GM18505 (cell line): ENCODE measurements at regions not wholly inside any gene's neighbourhood (a gene's known extent, or its start where the extent isn't known, plus 50 kb on each side); places are given as distances from the start of the nearest gene placed in this dataset.

ENCODE experiments used
- ATAC-seq: cut with Tn5 transposase; IDR thresholded peaks from one replicate; pipeline ENCODE4 v1.9.1; 2021; ENCODE audit not compliant: unreplicated experiment
- POLR2A ChIP-seq: IDR thresholded peaks from 4 replicates; pipeline ENCODE4 v1.6.1; 2011; ENCODE audit warnings: borderline replicate concordance; ENCODE audit not compliant: insufficient read depth, insufficient read length; ENCODE audit errors: extremely low read depth

DNA sequence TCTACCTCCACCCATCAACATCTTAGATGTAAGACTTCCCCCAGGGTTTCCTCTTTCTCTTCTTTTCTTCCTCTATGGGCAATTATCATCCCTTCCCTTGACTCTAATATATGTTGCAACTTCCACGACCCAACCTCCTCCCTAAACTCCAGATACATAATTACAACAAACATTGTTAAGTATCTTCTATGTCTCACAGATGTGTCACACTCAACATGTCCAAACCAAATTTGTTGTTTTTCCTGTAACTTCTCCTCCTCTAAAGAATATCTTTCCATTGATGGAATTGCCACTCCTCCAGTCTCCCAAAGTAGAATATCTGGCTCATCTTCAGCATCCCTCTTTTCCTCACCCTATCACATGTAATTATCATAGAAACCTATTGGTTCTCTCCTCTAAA is 314.2 kb downstream of the RWDD3 start:
- no peak for ATAC-seq
- no peak for TF ChIP-seq POLR2A

DNA sequence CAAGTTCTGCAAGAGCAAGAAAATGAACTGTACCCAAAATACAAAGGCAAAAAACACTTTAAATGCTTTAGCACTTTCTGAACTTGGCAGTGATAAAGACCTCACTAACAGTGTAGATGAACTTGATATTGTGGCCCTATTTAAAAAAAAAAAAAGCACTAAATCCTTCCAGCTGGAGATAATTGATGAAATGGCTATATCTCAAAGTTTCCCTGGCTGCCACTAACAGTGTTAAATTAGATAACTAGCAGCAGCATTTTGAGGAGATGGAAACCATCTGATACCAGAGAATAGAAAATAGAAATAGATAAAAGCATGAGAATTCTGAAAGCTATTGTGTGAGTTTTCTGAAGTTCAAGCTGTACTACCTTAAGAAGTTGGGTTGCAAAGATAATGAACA is 317.2 kb downstream of the RWDD3 start:
- no peak for ATAC-seq

GRCh38 chr1:95553595-95553994 is 319.6 kb downstream of the RWDD3 start:
- no peak for TF ChIP-seq POLR2A

More for the DNA sequence above, 317.2 kb downstream of the RWDD3 start:
- no peak for TF ChIP-seq POLR2A

DNA sequence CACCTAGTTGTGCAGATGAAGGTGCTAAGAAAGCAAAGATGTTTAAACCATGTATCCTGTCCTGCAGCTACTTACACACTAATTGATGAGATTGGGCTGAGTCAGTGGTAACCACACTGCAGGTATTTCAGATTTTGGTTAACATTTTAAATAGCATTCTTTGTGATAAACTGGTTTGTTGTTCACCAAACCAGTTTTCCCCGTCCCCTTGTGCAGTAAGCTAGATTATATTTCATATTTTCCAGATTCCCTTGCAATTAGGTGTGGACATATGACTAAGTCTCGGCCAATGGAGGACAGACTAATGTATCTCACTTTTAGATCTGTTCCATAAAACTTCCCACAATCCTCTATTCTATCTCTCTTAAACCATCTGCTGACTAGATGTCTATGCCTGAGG is 320.4 kb downstream of the RWDD3 start:
- no peak for ATAC-seq
- no peak for TF ChIP-seq POLR2A

More at GRCh38 chr1:95553595-95553994, 319.6 kb downstream of the RWDD3 start:
- no peak for ATAC-seq

DNA sequence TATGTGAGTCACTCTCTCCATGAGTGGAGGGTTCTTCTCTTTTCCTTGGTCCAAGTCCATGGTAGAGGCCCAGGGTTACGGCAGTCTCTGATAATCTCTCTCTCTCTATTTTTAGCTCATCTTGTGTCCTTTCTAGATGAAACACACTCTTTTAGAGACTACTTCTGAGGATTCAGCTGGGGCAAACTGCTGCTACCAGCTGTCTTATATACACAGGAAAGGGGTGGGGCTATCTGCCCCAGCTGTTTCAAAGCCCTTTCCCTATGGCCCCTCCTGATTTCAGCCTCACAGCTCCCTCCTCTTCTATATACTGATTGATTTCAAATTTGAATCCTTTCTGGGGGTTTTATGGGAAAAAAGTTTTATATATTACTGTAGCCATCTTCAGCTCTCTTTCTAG is 324.8 kb downstream of the RWDD3 start:
- no peak for ATAC-seq
- no peak for TF ChIP-seq POLR2A

GRCh38 chr1:95561346-95561745 is 327.3 kb downstream of the RWDD3 start:
- no peak for TF ChIP-seq POLR2A
- no peak for ATAC-seq

- no peak for ATAC-seq
- TF ChIP-seq POLR2A: no peak
Measured at GRCh38 chr1:95562230-95562629, 328.2 kb downstream of the RWDD3 start.

GRCh38 chr1:95572002-95572401 is 338.0 kb downstream of the RWDD3 start:
- TF ChIP-seq POLR2A: no peak
- ATAC-seq: no peak

GRCh38 chr1:95572962-95573361 is 339.0 kb downstream of the RWDD3 start:
- TF ChIP-seq POLR2A: no peak
- ATAC-seq: no peak

GRCh38 chr1:95575291-95575690 is 341.3 kb downstream of the RWDD3 start:
- no peak for TF ChIP-seq POLR2A
- no peak for ATAC-seq

- no peak for ATAC-seq
- no peak for TF ChIP-seq POLR2A
Measured at GRCh38 chr1:95578462-95578861, 344.5 kb downstream of the RWDD3 start.

GRCh38 chr1:95582191-95582590 is 348.2 kb downstream of the RWDD3 start:
- ATAC-seq: no peak
- TF ChIP-seq POLR2A: no peak

- no peak for TF ChIP-seq POLR2A
- no peak for ATAC-seq
Measured at GRCh38 chr1:95582746-95583145, 348.7 kb downstream of the RWDD3 start.

DNA sequence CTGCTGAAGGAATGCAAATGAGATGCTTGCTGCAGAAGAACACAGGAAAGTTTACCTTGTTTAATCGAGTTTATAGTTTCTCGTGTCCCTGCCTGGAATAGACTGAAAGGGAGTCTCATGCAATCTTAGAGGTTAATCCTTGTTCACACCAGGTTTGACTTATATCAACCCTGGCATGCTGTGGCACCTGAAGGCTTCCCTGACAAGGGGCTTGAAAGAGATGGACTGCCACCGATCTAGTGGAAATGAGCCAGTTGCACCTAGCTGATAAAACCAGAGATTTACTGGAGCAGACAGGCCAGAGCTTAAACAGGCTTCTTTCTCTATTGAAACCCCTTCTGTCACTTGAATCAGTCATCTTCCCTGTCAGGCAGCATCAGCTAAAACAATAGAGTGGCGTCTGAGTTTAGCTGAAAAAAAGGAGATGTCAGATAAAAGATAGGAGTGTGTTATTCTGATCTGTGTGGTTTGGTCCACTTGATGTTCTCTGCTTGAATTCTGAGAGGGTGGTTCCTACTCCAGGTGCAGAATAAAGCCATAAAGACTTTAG is 349.7 kb downstream of the RWDD3 start:
- ATAC-seq: no peak
- TF ChIP-seq POLR2A: no peak

GRCh38 chr1:95584315-95584714 is 350.3 kb downstream of the RWDD3 start:
- ATAC-seq: no peak
- TF ChIP-seq POLR2A: no peak

DNA sequence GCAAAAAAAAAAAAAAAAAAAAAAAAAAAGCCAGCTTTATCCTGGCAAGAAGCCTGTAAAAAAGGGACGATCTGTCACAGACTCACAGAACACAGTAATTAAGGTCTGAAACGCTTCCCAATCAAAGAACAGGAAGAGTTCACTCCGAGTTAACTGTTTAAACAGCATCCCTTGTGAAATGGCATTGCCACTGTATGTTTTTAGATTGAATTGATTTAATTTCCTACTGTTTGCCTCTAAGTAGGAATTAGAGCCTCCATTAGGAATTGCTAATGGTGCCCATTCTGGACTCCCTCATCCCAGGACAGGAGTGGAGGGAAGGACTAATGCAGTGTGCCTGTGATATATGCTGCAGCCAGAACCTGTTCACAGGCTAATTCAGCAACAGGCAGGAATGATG is 370.8 kb downstream of the RWDD3 start:
- no peak for ATAC-seq
- TF ChIP-seq POLR2A: no peak

- no peak for ATAC-seq
- no peak for TF ChIP-seq POLR2A
Measured at GRCh38 chr1:95614197-95614596, 380.2 kb downstream of the RWDD3 start.
